Heart left ventricle (tissue), 13 donors: ENCODE measurements at regions not wholly inside any gene's neighbourhood (a gene's known extent, or its start where the extent isn't known, plus 50 kb on each side); places are given as distances from the start of the nearest gene placed in this dataset.

ENCODE experiments used
- POLR2A ChIP-seq, 2 donors: fragments of 450-650 bp; IDR thresholded peaks; one replicate each; pipeline ENCODE4 v1.6.1; 2017; ENCODE audit warnings: antibody characterized with exemption in 2 of 2, mild to moderate bottlenecking in 2 of 2, moderate library complexity in 2 of 2
- TF ChIP-seq, protein P1 (sequence below), 12 donors: fragments of 200-600 bp; sonication (generic) in 4 of 12; IDR thresholded peaks; one replicate each; pipeline versions ENCODE4 v1.5.0 to v1.8.0; 2018 to 2022; ENCODE audit warnings: antibody characterized with exemption in 12 of 12, mild to moderate bottlenecking in 5 of 12
- donor health status: ischemic (EF 13 %, LVEDD 7.1; RV severe dilation, severe dysfunction).
- donor health status: DM: no; HTN: yes; CAD: no.
- donor health status: DM: no; HTN: no; CAD: no.
- donor health status: ischemic (EF 25% LVEDD 6.9; RV normal size, moderate dysfunction).
- donor health status: ischemic (EF 25% LVEDD 5.7; RV mildly dilated, moderate dysfunction).
- donor health status: ischemic (EF 35%, LVEDD 5.7; RV mildly dilated, moderate dysfunction).
- donor health status: nonischemic (EF 11% LVEDD 7.7; RV severe dilation, severe dysfunction).
- donor health status: DM: yes; HTN: yes; CAD: no.
- donor health status: PGD.
- donor health status: ischemic (EF 29% LVEDD 5.4; RV normal size, mild dysfunction).
- donor health status: nonischemic (EF 23%, LVEDD 6.1; RV moderate dilation, normal function).

DNA sequence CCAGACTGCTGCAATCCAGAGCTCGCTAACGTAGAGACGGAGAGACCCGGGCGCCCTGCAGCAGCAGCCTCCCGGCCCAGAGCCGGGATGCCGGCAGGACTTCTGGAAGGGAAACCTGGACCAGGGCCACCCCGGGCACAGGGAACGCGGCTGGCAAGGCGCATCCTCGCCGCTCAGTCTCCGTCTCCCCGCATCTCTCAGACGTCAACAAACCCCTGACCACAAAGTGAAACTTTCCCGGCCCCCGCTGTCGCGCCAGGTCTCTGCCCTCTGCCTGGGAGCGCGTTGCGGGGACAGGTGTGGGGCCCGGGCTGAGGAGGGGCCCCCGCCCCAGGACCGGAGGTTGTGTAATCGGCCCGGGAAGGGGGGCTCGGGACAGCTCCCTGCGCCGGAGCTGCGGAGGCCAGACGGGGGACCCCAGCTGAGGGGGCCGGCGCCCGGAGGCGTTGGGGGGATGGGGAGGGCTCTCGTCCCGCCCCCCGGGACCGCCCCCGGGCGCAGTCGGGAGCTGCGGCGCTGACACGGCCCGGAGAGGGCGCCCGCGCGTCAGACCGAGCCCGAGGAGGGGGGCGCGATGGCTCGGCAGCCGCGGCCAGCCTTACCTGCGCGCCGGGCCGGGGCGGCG lies 116.6 kb upstream of the HIVEP3 start:
- no peak for TF ChIP-seq POLR2A (IDR thresholded peaks at IDR 0.05)
- TF ChIP-seq, protein P1, sequence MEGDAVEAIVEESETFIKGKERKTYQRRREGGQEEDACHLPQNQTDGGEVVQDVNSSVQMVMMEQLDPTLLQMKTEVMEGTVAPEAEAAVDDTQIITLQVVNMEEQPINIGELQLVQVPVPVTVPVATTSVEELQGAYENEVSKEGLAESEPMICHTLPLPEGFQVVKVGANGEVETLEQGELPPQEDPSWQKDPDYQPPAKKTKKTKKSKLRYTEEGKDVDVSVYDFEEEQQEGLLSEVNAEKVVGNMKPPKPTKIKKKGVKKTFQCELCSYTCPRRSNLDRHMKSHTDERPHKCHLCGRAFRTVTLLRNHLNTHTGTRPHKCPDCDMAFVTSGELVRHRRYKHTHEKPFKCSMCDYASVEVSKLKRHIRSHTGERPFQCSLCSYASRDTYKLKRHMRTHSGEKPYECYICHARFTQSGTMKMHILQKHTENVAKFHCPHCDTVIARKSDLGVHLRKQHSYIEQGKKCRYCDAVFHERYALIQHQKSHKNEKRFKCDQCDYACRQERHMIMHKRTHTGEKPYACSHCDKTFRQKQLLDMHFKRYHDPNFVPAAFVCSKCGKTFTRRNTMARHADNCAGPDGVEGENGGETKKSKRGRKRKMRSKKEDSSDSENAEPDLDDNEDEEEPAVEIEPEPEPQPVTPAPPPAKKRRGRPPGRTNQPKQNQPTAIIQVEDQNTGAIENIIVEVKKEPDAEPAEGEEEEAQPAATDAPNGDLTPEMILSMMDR (IDR thresholded peaks at IDR 0.05): peak in 10 of 12 donors; percentile 19 to 61 (median 50)
